NCI-H1930 (cell line): ENCODE measurements at regions not wholly inside any gene's neighbourhood (a gene's known extent, or its start where the extent isn't known, plus 50 kb on each side); places are given as distances from the start of the nearest gene placed in this dataset.

ENCODE experiments used
- DNase-seq, 2 experiments: peaks; one replicate each; lab custom pipeline; 2025; lab: John Stamatoyannopoulos, UW

DNA sequence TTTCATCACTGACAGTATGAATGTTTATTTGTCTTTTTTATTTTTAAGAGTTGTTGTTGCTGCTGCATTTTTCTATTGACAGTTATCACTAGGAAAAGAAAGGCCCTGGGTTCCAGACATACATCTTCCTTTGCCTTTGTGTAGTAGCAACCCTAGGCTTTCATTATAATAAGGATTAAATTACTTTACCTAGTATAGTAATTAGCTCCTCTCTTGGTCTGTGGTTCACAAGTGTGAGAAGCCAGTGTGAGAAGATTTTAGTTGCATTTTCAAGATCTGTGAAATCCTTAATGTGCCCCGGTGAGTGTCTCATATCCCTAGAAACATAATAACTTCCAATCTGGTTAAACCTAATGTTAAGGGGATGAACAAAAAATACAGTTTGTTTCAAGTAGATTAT lies 799.3 kb upstream of the MAP3K7 start:
- no peak for DNase-seq

DNA sequence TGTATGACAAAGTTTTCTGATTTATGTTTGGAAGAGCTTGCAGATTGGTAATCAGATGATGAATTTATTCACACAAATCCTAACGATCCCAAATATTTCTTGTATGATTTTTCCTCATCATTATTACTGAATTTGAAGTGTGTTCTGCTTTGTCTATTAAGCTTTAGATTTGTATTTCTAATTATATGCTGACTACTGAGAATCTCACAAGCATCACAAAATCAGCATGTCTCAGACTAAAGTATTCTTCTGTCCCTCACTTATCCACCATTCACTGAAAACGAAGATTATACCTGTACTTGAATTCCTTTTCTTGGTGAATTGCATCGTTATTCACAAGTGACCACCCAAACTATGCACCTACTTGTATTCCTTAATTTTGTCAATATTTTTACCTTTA lies 796.3 kb upstream of the MAP3K7 start:
- DNase-seq = no peak

DNA sequence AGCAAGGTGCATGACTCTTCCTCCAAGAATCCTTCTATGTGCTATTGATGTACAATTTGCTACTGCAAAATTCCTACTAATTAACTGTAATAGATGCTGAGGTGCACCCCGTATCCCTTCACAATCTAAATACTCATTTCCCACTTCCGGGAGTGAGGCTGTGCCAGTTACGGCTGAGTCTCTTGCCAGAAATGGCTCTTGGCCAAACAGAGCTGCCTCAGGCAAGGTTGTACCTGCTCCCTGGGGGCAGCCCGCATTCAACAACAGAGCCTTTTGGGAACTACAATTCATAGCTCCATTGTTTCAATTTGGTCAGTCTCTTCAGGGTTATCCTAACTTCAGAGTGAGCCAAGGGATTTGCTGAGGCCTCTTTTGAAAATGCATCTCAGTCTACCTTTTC lies 789.8 kb upstream of the MAP3K7 start:
- DNase-seq = no peak

DNA sequence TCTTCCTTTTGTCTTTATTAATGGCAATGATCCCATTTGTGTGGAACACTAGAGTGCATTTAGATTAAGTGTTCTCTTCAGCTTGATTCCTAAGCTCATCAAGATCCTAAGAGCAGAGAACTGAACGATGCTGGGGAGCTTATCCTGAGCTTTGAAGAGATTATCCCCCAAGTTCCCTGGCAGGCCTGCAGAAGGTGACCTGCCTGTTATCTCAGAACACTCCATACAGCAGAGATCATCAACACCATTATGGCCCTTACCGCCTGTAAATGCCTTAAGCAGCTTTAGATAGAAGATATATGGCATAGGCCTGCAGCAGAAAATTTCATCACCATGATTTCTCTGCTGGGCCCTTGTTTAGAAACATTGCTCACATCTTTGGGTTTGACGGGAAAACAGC lies 779.9 kb upstream of the MAP3K7 start:
- DNase-seq = no peak

DNA sequence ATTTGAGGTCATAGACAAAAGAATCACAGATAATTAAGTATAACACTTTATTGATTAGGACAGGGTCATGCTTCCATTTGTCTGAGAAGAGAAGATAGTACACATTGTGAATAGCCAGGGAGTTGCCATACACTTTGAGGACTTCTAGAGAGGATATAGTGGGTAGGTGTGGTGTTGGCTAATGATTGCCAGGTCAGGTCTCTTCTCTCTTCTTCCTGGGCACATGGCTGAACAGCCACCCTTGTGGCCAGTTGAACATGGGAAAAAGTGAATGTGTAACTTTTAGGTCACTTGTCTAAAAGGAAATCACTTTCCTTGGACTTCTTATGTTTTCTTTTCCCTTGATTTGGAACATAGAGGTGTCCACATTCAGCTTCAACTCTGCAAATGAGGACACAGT lies 772.1 kb upstream of the MAP3K7 start:
- DNase-seq = no peak

DNA sequence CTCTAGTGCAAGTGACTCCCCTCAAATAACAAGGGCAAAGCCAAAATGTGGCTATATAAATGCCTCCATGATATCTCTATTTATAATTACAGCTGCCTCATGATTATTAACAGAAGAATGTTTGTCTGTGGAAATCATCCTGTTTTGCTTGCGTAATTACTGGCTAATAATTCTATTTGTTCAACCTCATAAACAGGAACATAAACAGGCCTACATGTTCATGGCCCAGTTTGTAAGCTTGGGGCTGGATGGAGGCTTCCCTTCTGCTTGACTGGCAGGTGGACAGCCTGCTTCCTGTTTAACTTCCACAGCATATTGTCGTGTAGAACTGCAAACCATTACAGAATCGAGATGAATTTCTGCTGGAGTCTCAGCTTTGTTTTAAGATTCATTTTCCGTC lies 766.0 kb upstream of the MAP3K7 start:
- DNase-seq = no peak

DNA sequence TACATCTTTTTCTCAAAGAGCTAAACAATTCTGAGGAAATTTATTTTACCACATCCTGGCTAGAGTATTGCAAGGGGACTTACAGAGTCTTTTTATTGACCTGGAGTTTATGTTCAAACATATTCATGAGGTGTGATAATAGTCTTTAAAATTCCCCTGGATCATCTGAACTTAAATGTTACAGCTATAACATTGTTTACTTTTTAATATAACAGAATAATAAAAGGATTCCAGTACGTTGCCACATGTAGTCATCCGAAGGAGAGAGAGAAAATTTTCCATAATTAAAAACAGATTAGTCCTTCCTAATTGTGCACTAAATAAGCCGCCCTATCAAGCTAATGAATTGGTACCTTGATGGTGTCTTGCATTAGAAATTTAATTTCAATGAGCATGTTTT lies 765.4 kb upstream of the MAP3K7 start:
- DNase-seq = no peak

DNA sequence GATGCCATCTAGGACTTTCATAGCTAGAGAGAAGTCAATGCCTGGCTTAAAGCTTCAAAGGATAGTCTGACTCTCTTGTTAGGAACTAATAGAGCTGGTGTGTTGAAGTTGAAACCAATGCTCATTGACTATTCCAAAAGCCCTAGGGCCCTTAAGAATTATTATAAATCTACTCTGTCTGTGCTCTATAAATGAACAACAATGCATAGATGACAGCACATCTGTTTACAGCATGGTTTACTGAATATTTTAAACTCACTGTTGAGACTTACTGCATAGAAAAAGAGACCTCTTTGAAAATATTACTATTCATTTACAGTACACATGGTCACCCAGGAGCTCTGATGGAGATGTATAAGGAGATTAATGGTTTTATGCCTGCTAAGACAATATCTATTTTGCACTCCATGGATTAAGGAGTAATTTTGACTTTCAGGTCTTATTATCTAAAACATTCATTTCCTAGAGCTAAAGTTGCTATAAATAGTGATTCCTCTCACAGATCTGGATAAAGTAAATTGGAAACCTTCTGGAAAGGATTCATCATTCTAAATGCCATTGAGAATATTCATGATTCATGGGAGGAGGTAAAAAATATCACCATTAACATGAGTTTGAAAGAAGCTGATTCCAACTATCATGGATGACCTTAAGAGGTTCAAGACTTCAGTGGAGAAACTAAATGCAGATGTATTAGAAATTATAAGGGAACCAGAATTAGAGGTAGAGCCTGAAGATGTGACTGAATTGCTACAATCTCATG lies 763.5 kb upstream of the MAP3K7 start:
- no peak for DNase-seq

DNA sequence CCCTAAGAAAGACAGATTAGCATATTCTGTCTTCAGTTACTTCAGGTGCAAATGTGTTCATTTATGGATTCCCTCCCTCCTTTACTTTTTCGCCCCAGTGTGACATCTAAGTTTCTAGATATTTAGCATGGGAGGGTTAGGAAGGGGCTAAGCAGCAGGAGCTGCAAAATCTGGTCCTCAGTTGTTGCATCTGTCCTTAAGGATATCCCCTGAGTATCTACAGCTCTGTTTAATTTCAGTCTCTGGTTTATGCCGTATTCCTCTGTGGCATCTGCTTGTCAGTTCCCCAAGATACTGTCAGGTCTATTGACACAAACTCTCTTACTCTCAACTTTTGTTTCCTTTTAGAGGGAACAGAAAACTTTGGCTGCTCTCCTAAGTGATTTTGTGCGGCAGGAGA lies 754.6 kb upstream of the MAP3K7 start:
- no peak for DNase-seq

DNA sequence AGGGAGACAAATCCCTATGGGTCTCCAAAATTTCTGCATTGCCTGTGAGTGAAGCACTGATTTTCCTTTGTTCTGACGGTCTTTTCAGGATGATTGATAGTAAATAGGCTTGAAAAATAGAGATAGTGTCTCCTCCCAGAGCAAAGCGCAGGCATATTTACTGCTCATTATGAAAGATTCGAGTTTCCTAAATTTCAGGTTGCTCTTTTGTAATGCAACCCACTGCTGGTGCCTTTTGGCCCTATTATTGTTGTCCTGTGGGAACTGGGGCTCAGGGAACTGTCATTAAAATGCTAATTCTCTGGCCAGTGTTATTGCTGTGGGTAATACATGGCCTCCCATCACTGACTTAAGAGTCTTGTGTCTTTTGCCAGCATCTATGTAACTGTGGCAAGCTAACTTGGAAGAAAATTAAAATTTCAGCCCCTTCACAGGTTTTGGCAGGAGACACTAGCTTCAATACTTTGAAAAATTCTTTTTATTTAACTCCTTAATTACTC lies 754.1 kb upstream of the MAP3K7 start:
- no peak for DNase-seq

DNA sequence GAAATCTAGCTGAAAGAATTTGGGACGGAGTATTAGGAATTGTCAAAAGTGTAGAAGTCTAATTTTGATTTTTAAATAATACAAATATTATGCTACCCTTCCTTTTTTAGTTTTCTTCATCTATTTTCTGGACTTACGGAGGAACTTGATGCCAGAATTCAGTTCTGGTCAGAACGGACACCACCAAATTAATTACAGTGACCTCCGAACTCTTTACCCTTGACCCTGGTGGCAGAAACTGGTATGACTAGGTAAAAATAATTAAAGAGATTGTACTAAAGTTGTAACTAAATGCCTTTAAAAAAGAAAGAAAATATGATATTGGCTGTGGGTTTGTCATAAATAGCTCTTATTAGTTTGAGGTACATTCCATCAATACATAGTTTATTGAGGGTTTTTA lies 751.1 kb upstream of the MAP3K7 start:
- DNase-seq = no peak

DNA sequence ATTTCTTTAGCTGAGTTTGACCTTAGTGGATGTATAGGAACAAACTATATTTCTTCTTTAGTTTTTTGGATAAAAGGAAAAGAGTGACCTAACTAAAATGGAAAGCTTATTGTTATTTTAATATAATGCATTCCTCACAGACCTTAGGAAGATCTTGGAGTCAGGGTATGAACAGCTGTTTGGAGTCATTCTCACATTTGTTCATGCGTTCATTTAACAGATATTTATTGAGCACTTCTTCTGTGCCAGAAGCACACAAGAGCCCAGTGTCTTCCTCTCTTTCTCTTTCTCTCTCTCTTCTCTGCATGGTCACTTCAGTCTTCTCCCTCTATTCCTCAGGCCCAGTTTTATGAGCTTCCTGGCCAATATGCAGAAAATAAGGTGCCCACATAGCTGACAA lies 744.0 kb upstream of the MAP3K7 start:
- no peak for DNase-seq

DNA sequence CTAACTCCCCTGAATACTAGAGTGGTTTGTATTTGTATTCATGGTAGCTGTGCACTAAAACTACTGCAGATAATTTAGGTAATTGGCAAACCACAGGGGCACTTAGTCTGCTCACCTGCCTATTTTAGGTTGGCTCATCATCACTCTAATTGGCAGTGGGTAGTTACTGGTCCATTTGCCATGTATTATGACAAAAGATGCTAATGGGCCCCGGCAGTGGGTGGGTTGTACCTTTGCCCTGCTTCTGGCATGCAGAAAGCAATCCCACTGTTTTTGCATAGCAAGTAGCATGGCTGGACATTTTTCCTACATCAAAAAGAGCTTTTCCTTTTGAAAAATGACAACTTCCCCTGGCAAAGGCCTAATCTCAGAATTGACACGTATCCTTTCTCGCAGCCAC lies 741.4 kb upstream of the MAP3K7 start:
- DNase-seq = peak; percentile 54 to 67

DNA sequence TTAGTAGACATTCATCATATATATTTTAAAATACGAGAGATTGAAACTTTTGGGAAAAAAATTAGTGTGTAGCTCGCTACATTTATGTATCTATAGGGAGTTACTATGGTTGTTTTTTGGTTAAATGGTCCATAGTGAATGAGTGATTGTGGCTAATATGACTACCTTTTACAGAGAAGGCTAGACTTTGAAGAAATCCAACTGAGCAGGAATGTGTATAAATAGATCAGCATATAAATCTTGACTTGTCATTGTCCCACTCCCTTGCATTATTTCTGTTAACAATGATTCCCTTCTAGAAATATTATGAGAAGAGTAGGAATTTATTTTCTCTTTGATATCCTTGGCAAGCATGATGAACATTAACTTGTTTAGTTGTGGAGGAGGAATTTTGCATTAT lies 737.8 kb upstream of the MAP3K7 start:
- DNase-seq = no peak

DNA sequence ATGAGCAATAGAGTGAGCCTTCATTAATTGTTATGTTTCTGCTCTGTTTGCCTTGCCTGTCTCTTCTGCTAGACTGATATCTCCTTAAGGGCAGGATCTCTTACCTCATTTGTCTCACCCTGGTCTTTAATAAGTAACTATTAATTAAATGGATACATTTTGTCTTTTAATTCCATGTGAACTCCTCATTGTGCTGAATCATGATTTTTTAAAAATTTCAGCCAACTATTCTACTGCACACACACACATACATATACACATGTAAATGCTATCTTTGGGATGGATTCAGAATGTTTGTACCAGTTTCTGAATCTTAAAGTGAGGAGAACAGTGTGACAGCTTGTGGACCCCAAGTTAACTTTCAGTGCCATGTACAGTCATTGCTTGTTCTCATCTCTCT lies 731.1 kb upstream of the MAP3K7 start:
- no peak for DNase-seq

DNA sequence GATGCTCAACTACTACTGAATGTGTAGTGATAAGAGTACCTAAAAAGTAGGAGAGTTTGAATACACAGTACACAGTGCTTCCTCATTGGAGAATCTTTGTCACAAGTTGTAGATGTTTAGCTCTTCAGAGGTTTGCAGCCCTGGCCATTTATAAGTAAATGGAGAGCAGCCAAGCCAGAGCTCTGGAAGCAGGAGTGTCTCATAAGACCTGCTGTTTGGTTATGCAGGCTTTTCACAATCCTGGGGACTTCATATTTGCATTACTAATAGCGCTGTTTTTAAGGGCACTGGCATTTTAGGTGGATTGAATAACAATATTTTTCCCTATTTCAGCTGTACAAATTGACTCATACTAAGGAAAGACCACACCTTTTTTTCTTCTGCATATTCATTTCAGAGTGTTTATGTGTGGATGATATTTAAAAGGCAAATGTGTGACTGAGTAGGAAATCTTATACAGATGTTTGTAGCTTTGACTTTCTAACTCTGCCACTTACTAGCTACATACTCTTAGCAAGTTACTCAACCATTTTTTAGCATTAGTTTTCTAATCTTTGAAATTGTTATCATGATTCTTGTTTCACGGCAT lies 730.5 kb upstream of the MAP3K7 start:
- no peak for DNase-seq

DNA sequence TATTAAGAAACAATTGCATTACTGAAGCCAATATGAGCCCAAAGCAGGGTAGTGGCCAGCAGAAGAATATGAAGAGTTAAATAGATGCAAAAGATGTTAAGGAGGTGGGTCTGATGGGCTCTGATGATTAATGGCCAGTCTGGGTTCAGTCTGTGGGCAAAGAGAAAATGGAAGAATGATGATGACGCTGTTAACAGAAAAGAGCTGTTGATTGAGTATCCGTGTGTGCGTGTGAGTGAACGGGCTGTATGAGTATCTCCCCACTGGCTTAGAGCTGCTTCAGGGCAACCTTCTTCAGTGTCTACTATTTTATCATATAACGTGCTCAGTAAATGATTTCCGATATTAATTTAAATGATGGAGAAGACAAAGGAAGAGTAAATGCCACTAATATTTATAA lies 723.3 kb upstream of the MAP3K7 start:
- no peak for DNase-seq

DNA sequence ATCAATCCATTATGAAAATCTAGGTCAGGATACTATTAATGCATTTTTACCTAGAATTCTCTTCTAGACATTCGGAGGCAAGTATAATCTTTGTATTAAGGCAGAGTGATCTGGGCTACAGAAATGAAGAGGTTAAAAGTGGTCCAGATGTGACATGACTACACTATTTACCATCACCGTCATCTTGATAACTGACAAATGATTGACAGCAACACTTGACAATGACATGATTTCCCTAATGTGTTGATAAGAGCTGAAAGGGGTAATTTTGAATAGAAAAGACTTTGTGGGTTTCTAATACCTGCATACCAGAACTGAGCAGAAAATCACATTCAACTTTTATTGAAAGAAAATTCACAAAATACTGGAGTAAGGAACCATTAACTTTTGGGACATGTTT lies 718.9 kb upstream of the MAP3K7 start:
- DNase-seq = no peak

DNA sequence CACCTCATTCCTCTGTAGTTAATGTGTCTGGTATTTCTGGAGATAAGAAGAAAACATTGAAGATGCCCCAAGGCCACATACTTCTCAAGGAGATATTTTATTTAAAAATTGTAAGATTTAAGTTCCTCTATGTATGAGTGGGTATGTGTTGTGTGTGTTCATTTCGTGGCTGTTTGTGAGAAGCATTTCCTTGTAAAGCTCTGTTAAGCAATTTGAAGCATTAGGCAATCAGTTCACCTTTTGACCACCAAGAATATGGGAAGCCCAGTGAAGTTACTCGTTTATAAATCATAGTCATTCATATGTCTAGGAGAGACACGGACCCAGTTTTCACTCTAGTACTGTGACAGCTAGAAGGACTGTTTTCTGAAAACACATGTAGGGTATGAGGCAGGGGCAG lies 717.6 kb upstream of the MAP3K7 start:
- DNase-seq = no peak

DNA sequence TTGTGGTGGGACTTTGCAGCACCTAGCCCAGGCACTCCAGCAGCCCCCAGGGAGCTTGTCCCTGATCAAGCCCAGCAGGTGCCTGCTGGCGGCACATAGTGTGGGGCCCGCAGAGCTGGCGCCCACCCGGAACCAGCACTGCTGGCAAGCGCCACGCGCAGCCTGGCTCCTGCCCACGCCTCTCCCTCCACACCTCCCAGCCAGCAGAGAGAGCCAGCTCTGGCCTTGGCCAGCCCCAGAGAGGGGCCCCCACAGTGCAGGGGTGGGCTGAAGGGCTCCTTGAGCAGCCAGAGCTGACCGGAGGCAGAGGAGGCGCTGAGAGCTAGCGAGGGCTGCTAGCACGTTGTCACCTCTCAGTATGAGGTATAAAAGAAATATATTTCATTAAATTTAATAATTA lies 716.5 kb upstream of the MAP3K7 start:
- no peak for DNase-seq

DNA sequence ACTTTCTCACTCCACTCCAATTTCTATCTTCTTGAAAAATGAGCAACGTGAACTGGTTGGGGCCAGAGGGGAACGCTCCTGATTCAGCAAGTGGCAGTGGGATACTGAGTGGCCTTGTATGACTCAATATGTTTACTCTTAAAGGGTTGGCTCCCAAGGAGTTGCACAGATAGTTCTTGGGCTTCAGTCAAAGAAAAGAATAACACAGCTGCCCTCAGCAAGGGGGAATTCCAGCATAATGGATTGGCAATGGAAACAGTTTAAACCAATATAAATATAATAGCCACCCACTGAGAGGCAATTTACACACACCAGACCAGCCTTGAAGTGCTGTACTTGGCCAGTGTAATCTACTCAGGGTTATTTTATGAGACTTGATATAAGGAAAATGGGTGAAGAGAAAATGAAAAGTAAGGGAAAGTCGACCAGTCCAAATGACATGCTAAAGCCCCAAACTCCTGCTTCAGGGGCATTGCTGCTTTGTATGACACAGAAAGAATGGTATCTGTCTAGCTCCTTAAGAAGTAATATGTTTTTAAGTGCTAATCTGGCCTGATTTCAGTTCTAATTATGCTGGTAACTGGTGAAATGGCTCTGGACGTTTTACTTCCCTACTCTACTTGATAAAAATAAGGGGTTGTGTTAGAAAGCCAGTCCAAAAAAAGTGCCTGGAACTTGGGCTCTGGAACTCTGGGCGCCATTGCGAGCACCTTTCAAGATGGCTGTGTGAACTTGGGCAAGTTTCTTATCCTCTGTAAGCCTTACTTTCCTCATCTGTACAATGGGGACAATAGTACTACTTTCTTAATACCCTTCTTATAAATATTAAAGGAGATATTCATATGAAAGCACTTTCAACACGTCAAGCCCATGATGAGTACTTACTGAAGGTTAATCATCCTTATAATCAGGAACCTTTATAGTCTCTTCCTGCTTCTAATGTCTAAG lies 712.9 kb upstream of the MAP3K7 start:
- no peak for DNase-seq

DNA sequence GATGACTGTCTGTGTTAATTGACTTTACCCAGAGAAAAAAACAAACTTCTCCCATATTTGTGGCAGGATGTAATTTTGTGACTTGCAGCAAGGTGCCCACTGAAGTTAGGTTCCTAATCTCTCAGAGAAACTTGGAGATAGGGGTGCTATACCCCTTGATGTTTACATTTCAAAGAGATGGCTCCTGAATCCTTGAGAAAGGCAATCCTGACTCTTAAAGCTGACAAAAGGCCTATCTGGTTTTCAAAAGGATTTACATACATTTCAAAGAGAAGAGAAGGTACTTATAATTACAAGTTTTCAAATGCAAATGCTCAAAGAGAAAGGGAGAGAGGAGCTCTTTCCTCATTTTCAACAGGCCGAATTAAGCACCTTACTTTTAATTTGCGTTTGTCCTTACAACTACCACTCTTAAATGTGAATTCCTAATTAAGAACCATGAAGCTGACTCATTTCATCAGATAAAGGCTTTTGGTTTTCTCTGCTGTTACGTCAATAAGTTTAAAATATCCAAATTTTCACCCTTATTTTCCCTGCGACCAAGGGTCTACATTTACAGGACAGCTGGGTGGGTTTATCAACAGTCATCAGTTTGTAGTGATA lies 711.8 kb upstream of the MAP3K7 start:
- no peak for DNase-seq
